Coronary artery (tissue), 2 donors: ENCODE measurements at regions not wholly inside any gene's neighbourhood (a gene's known extent, or its start where the extent isn't known, plus 50 kb on each side); places are given as distances from the start of the nearest gene placed in this dataset.
"Not testable (repeated sequence)": the region's sequence is repeated elsewhere in the genome, so short reads cannot be mapped to it uniquely, and the experiment has no call there.

Source experiments
- DNase-seq: peaks from one replicate; pipeline ENCODE4 v3.0.0-alpha.2; 2017; ENCODE audit warnings: low spot score
- H3K27ac ChIP-seq, 2 donors: fragments of 200-600 bp; sonication (generic); one replicate each; pipeline ENCODE4 v1.5.1; 2016 to 2019
- H3K4me3 ChIP-seq: fragments of 200-600 bp; sonication (generic); 2 replicates; pipeline ENCODE4 v1.5.1; 2016; ENCODE audit warnings: mild to moderate bottlenecking, moderate library complexity
- CTCF ChIP-seq: fragments of 200-600 bp; sonication (generic); IDR thresholded peaks from one replicate; pipeline ENCODE4 v1.5.1; 2019; ENCODE audit warnings: antibody characterized with exemption

- Histone ChIP-seq H3K27ac (no peak overlapping the region), H3K4me3 (no peak overlapping the region)
- DNase-seq: no peak
- no peak for TF ChIP-seq CTCF
Observed at GRCh38 chr4:170949084-170949483, 859.3 kb upstream of the AADAT start.

GRCh38 chr4:170940043-170940724, 850.4 kb upstream of the AADAT start:
- no peak for TF ChIP-seq CTCF
- Histone ChIP-seq H3K4me3 (no peak overlapping the region), H3K27ac (no peak overlapping the region)
- DNase-seq: no peak

GRCh38 chr4:170938588-170938987, 848.8 kb upstream of the AADAT start:
- DNase-seq: no peak
- Histone ChIP-seq H3K4me3 (no peak overlapping the region), H3K27ac (no peak overlapping the region)
- no peak for TF ChIP-seq CTCF

- no peak for TF ChIP-seq CTCF
- no peak overlapping the region for H3K27ac ChIP-seq
- DNase-seq: no peak
- H3K4me3 ChIP-seq: no peak overlapping the region
Observed at GRCh38 chr4:170931321-170931720, 841.6 kb upstream of the AADAT start.

GRCh38 chr4:170888660-170889059, 798.9 kb upstream of the AADAT start:
- Histone ChIP-seq H3K4me3 (no peak overlapping the region), H3K27ac (no peak overlapping the region)
- TF ChIP-seq CTCF: no peak
- DNase-seq: no peak

- Histone ChIP-seq H3K27ac (no peak overlapping the region), H3K4me3 (no peak overlapping the region)
- no peak for TF ChIP-seq CTCF
- no peak for DNase-seq
Observed at GRCh38 chr4:170887396-170887795, 797.6 kb upstream of the AADAT start.

GRCh38 chr4:170884969-170885570, 795.3 kb upstream of the AADAT start:
- no peak for DNase-seq
- no peak for TF ChIP-seq CTCF
- no peak overlapping the region for H3K4me3 ChIP-seq

GRCh38 chr4:170881646-170882045, 791.9 kb upstream of the AADAT start:
- DNase-seq, H3K4me3 ChIP-seq, H3K27ac ChIP-seq: not testable (repeated sequence)

More at GRCh38 chr4:170884969-170885570, 795.3 kb upstream of the AADAT start:
- no peak overlapping the region for H3K27ac ChIP-seq
